ENCODE measurements at regions not wholly inside any gene's neighbourhood (a gene's known extent, or its start where the extent isn't known, plus 50 kb on each side); places are given as distances from the start of the nearest gene placed in this dataset.
"Not testable (repeated sequence)": the region's sequence is repeated elsewhere in the genome, so short reads cannot be mapped to it uniquely, and the experiment has no call there.

DNA sequence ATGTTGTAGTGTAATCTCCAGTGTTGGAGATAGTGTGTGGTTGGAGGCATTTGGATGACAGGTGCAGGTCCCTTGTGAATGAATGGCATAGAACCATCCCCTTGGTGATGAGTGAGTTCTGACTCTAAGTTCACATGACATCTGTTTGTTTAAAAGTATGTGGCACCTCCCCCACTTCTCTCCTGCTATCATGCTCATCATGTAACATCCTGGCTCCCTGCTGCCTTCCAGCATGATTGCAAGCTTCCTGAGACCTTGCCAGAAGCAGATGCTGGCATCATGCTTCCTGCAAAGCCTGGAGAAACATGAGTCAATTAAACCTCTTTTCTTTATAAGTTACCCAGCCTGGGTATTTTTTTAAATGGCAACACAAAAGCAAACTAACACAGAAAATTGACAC is 499.0 kb upstream of the SEMA3D start:
- DNase-seq (ENCODE audit: low spot score) (no peak), ATAC-seq (no peak)

DNA sequence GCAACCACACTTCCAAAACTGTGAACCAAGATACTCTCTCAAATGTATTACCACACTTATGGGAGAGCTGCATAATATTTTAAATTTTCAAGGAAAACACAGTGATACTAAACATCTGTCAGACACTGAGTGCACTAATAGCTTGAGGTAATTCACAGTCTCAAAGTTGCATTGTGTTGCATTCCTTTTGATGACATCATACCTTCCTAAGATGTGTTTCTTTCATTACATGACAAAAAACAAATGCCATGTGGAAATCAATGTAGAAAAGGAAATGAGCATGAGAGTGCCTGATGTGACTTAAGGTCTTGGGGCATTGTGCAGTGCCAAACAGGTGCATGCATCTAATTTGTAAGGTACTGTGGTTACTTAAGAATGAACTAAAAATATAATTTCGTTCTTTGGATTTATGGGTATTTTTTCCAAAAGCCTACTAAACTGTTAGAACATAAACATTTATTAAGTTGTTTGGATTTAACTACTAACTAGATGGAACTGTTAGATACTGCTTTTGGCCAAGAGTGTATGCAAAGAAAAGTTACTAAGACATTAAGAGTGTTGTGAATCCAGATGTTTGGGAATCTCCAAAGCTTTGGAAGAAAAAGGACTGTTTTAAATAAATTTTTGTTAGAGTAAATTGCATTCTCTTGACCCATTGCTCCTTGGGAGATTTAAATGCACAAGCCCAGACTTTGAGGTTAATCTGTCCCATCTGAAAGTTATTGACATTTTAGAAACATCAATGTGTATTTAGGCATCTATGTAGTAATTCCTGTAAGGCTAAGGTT is 496.2 kb upstream of the SEMA3D start:
- ATAC-seq (no peak), DNase-seq (ENCODE audit: low spot score) (no peak)

DNA sequence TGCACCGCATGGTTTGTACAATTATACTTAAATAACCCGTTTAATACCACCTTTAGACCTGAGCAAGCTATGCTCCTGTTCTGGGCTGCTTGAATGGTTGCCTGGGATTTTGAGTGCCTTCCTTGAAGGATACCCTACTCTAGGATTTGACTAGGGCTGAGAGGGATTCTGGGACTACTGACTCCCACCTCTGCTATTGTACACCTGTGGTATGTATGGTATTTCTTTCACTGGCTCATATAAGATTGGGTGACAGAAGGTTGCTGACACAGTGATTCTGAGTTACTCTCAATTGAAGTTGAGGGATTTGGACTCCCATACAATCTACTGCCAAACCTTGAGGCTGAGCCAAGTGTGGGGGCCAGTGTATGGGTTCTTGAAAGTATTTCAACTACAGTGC is 494.4 kb upstream of the SEMA3D start:
- ATAC-seq (no peak), DNase-seq (ENCODE audit: low spot score) (no peak)

DNA sequence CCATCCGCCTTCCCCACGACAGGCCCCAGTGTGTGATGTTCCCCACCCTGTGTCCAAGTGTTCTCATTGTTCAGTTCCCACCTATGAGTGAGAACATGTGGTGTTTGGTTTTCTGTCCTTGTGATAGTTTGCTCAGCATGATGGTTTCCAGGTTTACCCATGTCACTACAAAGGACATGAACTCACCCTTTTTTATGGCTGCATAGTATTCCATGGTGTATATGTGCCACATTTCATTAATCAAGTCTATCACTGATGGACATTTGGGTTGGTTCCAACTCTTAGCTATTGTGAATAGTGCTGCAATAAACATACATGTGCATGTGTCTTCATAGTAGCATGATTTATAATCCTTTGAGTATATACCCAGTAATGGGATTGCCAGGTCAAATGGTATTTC is 488.2 kb upstream of the SEMA3D start:
- not testable (repeated sequence) for ATAC-seq; DNase-seq (ENCODE audit: low spot score)

DNA sequence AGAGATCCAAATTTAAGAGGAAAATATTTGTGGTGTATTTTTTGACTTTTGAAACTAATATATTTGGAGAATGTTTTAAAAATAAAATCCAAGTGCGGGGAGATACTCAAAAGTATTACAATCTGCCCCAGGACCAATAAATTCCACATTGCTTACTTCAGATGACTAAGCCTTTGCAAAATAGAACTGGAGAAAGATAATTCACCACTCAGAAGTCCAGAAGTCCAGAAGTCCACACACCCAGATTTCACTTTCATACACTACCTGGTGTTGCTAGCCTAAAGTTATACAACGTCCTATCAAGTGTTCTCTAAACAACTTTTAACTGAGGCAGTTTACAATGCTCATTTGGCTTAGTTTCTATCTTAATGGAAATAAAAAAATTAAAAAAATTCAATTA is 487.0 kb upstream of the SEMA3D start:
- ATAC-seq (no peak), DNase-seq (ENCODE audit: low spot score) (no peak)

DNA sequence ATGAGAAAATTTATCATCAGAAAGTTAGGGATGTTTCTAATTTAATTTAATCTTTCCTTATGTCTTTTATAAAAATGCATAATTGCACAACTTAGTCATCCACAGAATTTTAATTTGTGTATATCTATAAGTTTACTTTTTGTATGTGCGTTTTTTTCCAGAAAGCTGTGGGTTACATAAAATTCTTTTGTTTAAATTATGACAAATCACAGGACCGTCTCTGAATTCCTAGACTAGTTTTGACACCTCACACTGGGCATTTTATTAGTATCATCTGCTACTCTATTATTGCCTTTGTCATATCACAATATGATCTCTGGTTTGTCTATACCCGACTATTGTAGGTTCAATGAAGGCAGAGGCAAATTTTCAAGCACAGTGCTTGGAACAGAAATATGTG is 482.4 kb upstream of the SEMA3D start:
- DNase-seq (ENCODE audit: low spot score), result no peak
- ATAC-seq, result no peak

DNA sequence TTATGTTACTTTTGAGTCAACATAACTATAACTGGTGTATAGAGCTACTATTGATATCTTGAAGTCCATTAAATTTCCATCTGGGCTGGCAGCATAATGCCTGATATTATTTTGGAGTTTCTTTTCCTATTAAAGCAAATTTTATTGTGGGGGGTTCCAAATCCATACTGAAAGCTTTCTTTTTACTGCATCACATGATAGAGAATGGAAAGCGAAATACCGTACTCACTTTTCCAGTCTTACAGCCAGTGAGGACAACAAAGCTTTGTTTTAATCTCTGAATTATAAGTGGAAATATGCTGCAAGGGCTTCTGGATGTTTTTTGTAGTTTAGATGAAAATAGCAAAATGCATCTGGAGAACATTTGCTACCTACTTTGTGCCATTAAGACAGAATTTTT is 477.5 kb upstream of the SEMA3D start:
- no peak for DNase-seq (ENCODE audit: low spot score)
- no peak for ATAC-seq

DNA sequence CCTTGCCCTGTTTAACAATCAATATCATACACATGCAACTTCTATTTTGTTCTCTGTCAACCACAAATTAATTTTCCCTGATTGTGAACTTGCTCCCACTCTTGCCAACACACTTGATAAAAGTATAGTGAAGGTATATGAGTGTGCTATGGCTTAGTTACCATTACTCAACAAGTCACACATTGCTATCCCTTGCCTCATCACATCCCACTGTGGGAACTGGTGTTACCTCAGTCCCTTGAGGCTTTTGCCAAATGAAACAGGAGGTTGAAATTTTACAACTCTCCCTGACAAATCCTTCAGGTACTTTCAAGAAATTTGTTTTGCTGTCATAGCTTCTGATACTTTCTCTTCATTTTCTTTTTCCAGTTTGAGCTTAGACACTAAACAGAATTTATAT is 472.5 kb upstream of the SEMA3D start:
- ATAC-seq (no peak), DNase-seq (ENCODE audit: low spot score) (no peak)

DNA sequence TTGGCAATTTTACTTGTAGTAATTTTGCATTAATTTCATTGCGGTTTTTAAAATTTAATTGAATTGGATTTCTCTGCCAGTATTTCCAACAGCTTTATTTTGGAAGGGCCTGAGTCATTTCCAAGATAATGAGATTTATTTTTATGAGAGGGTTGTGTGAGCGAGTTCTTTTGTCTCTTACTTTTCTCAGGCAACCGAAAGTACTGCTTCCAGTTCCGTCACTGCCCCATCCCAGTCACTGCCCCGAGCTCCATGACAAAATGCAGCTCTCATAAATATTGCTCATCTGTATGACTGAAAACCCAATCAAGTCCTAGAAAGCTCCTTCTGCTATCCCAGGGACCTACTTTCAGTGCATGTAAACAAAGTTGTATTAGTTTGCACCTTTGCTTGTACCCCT is 468.4 kb upstream of the SEMA3D start:
- ATAC-seq, result no peak
- no peak for DNase-seq (ENCODE audit: low spot score)

DNA sequence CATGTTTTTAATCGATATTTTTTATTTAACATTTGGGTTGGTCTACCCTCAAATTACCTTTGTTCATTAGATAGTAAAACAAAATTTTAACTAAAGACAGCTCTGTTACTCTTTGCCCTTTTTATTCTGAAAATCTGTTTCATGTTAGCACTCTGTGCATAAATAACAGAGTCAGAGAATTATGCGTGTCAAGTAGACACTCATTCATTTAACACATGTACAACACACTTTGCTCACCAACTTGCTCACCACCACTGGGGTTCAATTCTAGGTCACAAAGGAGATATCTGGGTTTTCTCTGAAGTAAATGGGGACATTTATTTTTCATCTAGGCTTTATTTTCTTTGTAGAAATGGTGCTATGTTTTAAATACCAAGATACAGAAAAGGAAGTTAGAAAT is 457.4 kb upstream of the SEMA3D start:
- ATAC-seq, result no peak
- no peak for DNase-seq (ENCODE audit: low spot score)

DNA sequence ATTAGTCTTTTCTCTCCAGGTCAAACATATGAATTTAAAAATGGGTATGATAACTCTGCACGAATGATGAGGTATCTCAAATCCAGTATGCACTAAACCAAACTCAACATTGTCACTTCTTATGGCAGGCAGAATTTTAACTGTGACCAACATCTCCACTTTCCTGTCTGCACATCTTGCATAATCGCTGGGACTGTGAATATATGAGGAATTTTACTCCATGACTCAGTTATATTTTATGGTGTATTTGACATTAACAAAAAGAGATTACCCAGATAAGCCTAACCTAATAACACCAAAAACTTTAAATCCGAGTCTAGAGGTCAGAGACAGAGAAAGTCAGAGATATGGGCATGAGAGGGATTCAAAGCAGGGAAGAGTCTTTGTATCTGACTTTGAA is 454.5 kb upstream of the SEMA3D start:
- ATAC-seq, result no peak
- no peak for DNase-seq (ENCODE audit: low spot score)

DNA sequence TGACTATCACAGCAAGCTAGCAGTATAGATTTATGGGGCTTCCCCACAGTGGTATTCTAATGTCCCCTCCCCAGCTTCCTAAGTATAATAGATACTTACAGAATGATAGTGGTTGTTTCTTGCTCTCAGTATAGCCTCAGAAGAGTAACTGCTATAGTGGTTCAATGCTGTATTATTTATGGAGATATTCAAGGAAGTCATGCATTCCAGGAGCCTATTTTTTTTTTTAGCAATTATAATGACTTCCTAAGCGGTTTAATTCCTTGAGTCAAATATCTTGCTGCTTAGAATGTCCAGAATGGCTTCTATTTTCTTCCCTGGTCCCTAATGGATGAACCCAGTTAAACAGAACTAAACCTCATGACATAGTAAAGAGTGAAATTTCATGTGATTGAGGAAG is 451.5 kb upstream of the SEMA3D start:
- DNase-seq (ENCODE audit: low spot score), result no peak
- no peak for ATAC-seq

DNA sequence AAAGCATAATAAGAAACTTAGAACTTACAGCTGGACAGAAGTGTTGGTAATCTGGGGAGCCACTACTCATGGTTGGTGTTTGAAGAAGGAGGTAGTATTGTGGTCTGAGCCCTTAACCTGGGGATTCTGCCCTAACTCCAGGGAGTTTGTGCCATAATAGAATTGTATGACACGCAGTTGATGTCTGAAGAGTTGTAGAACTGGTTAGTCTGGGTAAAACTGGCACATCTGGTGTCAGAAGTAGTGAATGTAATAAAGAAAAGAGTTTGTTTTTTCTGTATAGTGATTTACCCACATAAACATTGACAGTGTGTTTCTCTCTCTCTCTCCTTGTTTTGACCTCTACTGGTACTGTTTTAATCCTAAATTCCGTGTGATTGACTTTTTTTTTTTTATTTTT is 448.1 kb upstream of the SEMA3D start:
- DNase-seq (ENCODE audit: low spot score) (no peak), ATAC-seq (no peak)

DNA sequence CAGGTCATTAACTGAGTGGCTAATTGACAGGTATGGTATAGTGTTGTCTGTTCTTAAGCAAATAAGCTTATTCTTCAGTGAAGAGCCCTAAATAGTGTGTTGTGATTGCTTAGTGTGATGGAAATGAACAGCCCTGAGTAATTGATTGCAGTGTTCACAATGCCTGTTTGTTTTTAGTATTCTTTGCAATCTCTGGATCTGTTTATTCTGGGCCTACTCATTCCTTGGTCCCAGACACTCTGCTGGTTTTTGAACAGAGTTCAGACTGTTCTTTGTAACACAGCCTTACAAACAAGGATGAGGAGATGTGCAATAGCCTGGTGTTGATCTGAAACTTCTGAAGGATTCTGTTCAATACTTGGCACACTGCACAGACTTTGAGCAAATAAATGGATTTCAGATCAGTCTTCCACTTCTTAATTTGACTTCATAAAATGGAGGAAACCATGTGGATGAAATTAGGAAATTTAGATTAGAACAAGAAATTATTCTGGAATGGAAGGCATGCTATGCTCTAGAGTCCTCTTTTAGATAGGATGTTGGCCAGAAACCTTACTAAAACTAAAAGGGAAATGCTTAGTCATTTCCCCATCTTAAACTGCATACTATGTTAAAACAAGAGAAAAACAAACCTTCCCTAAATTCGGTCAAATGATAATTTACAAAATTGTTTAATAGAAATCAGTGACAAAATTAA is 444.2 kb upstream of the SEMA3D start:
- ATAC-seq (no peak), DNase-seq (ENCODE audit: low spot score) (no peak)

DNA sequence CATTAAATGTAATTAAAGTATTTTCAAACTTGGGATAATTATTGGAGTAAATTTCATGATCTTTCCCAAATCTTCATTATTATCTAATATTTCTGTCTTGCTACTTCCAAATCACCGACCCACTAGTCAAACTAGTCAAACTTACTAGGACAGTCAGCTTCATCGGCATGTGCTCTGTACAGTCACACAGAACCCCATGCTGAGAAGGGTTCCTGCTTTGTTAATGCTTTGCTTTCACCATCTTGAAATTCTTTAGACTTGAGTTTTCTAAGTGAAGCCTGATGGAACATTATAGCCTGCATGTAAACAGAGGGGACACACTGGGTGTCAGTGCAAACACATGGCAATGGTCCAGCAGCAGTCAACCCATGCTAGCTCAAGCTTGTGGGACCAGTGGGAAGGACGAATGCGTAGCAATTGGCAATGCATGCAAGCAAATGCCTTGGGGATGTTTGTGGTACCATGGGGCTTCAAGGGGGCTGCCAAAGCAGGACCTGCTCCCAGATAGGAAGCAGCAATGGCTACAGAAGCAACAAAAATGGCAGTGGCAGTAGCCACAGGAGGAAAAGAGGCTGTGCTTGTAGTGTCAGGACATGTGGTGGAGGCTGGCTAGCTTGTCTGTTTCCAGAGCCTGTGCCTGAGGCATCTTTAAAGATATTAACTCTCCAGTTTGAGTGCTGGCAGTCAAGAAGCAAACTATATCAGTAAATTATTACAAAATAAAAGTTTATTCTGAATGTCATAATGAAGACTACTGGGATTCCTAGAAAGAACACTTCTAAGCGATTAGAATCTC is 441.1 kb upstream of the SEMA3D start:
- ATAC-seq, result no peak
- DNase-seq (ENCODE audit: low spot score), result no peak

DNA sequence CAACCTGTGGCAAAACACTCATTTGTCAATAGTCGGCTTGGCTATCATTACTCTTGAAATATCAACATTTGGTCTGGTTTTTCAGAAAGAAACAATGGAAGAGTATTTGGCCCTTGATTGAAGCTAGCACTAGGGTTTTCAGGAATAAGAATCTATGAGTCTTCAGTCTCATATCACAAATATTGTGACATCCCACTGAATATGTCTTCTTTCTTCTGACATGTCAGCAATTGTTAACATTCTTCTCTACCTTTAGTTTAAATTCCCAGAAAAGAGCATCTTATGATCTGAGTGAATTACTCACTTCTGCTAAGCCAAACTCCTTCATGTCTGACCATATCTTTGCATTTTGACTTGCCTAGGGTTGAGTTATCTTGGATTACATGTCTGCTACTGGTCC is 435.2 kb upstream of the SEMA3D start:
- DNase-seq (ENCODE audit: low spot score) (no peak), ATAC-seq (no peak)

DNA sequence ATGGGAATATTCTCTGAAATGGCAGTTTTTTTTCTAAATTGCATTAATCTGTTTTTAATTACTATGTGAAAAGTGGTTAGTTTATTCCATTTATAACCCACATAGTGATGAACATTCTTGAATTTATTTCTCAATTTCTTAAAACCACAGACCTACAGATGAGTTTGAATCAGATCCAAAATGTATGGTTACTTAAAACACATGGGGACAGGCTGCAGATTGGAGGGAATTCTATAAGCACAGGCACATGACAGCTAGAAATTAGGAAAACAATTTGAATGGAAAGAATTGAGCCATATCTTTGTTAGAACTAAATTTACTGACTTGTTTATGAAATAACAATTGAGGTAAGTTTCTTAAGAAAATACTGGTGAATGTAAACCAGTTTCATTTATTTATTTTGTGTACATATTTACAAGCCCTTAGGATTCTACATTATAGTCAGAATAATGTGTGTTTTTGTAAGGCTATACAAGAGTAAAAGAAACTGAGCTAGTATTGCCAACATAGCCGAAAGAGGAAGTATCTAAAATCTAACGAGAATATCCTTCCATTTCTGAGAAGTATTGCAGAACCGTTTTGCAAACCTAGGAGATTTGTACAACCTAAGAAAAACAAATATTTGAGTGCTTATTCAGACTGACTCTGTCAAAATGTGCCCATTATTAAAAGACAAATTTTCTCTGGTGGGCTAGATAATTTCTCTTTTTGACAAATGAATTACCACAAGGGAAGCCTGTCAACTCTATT is 434.3 kb upstream of the SEMA3D start:
- ATAC-seq, result no peak
- DNase-seq (ENCODE audit: low spot score), result no peak

DNA sequence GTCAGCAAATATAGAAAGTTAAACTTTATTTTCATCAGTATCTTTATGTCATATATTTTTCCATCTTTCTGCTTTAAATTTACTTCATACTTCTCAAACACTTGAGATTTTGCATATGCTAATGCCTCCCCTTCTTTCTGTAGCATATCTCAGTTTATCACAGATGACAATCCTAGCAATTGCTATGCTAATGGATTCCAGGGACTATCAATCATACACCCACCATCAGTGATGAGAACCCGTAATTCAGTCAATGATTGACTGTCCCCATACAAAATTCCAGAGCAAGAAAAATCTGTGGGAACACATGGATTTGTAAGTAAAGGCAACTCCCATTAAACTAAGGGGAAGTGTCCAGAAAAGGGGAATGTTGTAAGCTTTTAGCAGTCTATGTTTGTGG is 432.4 kb upstream of the SEMA3D start:
- no peak for DNase-seq (ENCODE audit: low spot score)
- ATAC-seq, result no peak

DNA sequence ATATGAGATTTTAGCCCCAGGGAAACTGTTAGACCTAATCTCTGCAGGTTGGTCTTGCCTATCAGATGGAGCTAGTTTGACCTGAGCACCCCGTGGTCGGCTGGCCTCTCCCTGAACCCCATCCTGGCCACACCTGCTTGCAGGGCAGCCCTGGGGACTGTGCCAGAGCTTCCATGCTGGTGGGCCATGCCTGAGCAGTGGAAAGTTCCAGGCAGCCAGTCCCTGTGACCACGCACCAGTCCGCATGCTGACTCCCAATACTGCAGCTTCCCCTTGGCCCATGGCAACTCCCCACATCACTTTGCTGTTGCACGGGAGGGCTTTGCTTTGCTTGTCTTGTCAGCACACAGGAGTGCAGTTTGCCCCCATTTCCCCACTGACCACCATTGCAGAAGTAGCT is 427.8 kb upstream of the SEMA3D start:
- ATAC-seq (no peak), DNase-seq (ENCODE audit: low spot score) (no peak)

DNA sequence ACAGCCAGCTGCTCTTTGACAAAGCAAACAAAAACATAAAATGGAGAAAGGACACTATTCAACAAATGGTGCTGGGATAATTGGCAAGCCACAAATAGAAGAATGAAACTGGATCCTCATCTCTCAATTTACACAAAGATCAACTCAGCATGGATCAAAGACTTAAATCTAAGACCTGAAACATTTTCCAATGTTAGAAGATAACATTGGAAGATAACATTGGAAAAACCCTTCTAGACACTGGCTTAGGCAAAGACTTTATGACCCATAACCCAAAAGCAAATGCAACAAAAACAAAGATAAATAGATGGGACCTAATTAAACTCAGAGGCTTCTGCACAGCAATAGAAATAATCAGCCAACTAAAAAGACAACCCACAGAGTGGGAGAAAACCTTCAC is 425.7 kb upstream of the SEMA3D start:
- no peak for DNase-seq (ENCODE audit: low spot score)
- ATAC-seq, result no peak

DNA sequence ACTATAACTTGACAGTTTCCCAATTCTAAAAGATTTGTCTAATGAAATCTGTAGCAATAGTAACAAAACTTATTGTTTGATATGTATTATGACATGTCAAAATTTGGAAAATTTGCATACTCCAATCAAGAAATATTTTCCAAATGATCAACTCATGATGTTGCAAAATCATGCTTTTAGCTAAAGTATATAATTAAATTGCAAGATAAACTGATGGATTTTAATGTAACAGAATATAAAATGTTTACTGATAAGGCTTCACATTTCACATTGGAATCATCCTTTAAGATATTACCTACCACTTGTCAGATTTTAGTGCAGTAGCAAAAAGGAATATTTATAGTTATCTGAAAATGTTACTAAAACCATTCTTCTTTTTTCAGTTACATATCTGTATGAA is 421.9 kb upstream of the SEMA3D start:
- no peak for DNase-seq (ENCODE audit: low spot score)
- no peak for ATAC-seq

All from left lobe of liver (tissue), 2 donors.